Sigmoid colon (tissue), 4 donors: ENCODE measurements at regions not wholly inside any gene's neighbourhood (a gene's known extent, or its start where the extent isn't known, plus 50 kb on each side); places are given as distances from the start of the nearest gene placed in this dataset.

ENCODE experiments used
- POLR2AphosphoS5 ChIP-seq, 4 donors: sonication (generic); formaldehyde crosslinking; IDR thresholded peaks; one replicate each; pipeline ENCODE4 v1.6.1; 2017; ENCODE audit warnings: antibody characterized with exemption in 4 of 4
- TF ChIP-seq, protein P1 (sequence below), 4 experiments: fragments of 450-650 bp in 3 of 4; fragments of 200-600 bp in 1 of 4; IDR thresholded peaks; one replicate each; pipeline ENCODE4 v1.5.1; 2016 to 2019; ENCODE audit warnings: antibody characterized with exemption in 4 of 4, mild to moderate bottlenecking in 3 of 4, moderate library complexity in 2 of 4

- TF ChIP-seq, protein P1, sequence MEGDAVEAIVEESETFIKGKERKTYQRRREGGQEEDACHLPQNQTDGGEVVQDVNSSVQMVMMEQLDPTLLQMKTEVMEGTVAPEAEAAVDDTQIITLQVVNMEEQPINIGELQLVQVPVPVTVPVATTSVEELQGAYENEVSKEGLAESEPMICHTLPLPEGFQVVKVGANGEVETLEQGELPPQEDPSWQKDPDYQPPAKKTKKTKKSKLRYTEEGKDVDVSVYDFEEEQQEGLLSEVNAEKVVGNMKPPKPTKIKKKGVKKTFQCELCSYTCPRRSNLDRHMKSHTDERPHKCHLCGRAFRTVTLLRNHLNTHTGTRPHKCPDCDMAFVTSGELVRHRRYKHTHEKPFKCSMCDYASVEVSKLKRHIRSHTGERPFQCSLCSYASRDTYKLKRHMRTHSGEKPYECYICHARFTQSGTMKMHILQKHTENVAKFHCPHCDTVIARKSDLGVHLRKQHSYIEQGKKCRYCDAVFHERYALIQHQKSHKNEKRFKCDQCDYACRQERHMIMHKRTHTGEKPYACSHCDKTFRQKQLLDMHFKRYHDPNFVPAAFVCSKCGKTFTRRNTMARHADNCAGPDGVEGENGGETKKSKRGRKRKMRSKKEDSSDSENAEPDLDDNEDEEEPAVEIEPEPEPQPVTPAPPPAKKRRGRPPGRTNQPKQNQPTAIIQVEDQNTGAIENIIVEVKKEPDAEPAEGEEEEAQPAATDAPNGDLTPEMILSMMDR (IDR thresholded peaks at IDR 0.05) = no peak
- no peak for TF ChIP-seq POLR2AphosphoS5 (IDR thresholded peaks at IDR 0.05)
These were observed 89.5 kb upstream of the MAP3K1 start for GRCh38 chr5:56725711-56726411.
